ENCODE measurements at regions not wholly inside any gene's neighbourhood (a gene's known extent, or its start where the extent isn't known, plus 50 kb on each side); places are given as distances from the start of the nearest gene placed in this dataset.

DNA sequence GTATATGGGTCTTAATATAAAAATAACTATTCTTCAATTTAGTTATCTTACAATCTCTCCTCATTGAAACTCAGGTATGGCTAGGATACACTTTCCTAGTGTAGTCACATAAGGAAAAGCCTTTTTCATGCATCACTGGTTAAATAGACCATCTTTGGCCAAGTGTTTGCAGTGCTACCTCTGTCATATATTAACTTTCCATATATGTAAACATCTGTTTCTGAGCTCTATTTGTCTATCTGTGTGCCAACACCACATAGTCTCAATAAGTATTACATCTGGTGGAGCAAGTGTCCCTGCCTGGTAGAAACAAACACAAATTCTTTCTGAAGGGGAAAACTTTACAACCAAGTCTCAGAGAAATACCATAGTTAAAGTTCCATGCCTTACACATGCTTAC is 134.6 kb downstream of the TSEN15 start:
- no peak for ATAC-seq
- TF ChIP-seq ZFP3 (CRISPR knock-in tag; IDR thresholded peaks at IDR 0.05) (no peak), RARB (CRISPR knock-in tag; IDR thresholded peaks at IDR 0.05) (no peak), ISL1 (CRISPR knock-in tag; IDR thresholded peaks at IDR 0.05) (no peak), ZNF565 (CRISPR knock-in tag; conservative IDR thresholded peaks at IDR 0.05; ENCODE audit: low read depth) (no peak), ARNTL (CRISPR knock-in tag; IDR thresholded peaks at IDR 0.05; ENCODE audit: borderline replicate concordance, low read depth) (no peak), TCF4 (CRISPR knock-in tag; IDR thresholded peaks at IDR 0.05; ENCODE audit: borderline replicate concordance) (no peak), SNAI2 (CRISPR knock-in tag; IDR thresholded peaks at IDR 0.05) (no peak), ZC3H10 (CRISPR knock-in tag; IDR thresholded peaks at IDR 0.05) (no peak), ZNF70 (CRISPR knock-in tag; IDR thresholded peaks at IDR 0.05) (no peak), ESRRG (CRISPR knock-in tag; IDR thresholded peaks at IDR 0.05) (no peak)
- TF ChIP-seq, protein P1, sequence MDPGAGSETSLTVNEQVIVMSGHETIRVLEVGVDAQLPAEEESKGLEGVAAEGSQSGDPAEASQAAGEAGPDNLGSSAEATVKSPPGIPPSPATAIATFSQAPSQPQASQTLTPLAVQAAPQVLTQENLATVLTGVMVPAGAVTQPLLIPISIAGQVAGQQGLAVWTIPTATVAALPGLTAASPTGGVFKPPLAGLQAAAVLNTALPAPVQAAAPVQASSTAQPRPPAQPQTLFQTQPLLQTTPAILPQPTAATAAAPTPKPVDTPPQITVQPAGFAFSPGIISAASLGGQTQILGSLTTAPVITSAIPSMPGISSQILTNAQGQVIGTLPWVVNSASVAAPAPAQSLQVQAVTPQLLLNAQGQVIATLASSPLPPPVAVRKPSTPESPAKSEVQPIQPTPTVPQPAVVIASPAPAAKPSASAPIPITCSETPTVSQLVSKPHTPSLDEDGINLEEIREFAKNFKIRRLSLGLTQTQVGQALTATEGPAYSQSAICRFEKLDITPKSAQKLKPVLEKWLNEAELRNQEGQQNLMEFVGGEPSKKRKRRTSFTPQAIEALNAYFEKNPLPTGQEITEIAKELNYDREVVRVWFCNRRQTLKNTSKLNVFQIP (CRISPR knock-in tag; IDR thresholded peaks at IDR 0.05; ENCODE audit: borderline replicate concordance, low read depth): no peak
- TF ChIP-seq, protein P2, sequence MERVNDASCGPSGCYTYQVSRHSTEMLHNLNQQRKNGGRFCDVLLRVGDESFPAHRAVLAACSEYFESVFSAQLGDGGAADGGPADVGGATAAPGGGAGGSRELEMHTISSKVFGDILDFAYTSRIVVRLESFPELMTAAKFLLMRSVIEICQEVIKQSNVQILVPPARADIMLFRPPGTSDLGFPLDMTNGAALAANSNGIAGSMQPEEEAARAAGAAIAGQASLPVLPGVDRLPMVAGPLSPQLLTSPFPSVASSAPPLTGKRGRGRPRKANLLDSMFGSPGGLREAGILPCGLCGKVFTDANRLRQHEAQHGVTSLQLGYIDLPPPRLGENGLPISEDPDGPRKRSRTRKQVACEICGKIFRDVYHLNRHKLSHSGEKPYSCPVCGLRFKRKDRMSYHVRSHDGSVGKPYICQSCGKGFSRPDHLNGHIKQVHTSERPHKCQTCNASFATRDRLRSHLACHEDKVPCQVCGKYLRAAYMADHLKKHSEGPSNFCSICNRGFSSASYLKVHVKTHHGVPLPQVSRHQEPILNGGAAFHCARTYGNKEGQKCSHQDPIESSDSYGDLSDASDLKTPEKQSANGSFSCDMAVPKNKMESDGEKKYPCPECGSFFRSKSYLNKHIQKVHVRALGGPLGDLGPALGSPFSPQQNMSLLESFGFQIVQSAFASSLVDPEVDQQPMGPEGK (CRISPR knock-in tag; IDR thresholded peaks at IDR 0.05; ENCODE audit: borderline replicate concordance): no peak
- TF ChIP-seq, protein P3, sequence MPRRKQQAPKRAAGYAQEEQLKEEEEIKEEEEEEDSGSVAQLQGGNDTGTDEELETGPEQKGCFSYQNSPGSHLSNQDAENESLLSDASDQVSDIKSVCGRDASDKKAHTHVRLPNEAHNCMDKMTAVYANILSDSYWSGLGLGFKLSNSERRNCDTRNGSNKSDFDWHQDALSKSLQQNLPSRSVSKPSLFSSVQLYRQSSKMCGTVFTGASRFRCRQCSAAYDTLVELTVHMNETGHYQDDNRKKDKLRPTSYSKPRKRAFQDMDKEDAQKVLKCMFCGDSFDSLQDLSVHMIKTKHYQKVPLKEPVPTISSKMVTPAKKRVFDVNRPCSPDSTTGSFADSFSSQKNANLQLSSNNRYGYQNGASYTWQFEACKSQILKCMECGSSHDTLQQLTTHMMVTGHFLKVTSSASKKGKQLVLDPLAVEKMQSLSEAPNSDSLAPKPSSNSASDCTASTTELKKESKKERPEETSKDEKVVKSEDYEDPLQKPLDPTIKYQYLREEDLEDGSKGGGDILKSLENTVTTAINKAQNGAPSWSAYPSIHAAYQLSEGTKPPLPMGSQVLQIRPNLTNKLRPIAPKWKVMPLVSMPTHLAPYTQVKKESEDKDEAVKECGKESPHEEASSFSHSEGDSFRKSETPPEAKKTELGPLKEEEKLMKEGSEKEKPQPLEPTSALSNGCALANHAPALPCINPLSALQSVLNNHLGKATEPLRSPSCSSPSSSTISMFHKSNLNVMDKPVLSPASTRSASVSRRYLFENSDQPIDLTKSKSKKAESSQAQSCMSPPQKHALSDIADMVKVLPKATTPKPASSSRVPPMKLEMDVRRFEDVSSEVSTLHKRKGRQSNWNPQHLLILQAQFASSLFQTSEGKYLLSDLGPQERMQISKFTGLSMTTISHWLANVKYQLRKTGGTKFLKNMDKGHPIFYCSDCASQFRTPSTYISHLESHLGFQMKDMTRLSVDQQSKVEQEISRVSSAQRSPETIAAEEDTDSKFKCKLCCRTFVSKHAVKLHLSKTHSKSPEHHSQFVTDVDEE (CRISPR knock-in tag; IDR thresholded peaks at IDR 0.05): no peak
- TF ChIP-seq, protein P4, sequence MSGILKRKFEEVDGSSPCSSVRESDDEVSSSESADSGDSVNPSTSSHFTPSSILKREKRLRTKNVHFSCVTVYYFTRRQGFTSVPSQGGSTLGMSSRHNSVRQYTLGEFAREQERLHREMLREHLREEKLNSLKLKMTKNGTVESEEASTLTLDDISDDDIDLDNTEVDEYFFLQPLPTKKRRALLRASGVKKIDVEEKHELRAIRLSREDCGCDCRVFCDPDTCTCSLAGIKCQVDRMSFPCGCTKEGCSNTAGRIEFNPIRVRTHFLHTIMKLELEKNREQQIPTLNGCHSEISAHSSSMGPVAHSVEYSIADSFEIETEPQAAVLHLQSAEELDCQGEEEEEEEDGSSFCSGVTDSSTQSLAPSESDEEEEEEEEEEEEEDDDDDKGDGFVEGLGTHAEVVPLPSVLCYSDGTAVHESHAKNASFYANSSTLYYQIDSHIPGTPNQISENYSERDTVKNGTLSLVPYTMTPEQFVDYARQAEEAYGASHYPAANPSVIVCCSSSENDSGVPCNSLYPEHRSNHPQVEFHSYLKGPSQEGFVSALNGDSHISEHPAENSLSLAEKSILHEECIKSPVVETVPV (CRISPR knock-in tag; IDR thresholded peaks at IDR 0.05): no peak

DNA sequence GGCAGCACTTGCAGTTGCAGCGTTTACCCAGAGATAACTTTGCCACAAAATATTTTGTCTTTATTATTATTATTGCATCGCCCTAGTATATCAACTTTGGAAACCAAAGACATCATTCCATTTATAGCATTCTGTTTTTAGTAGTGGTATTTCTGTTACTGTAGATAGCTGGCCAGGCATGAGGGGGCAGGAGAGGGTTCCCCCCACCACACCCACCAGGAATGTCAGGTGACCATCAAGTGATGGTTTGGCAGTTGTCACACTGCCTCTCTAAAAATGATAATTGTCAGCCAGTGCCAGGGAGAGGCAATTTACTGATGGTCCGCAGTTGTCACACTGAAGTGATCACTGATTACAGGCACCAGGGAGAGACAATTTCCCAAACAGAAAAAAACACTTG is 135.6 kb downstream of the TSEN15 start:
- no peak for ATAC-seq
- TF ChIP-seq PPARA (CRISPR knock-in tag; IDR thresholded peaks at IDR 0.05; ENCODE audit: borderline replicate concordance): no peak
- TF ChIP-seq ZNF70 (CRISPR knock-in tag; IDR thresholded peaks at IDR 0.05): no peak
- no peak for TF ChIP-seq OSR1 (CRISPR knock-in tag; IDR thresholded peaks at IDR 0.05)
- TF ChIP-seq, protein P3 (CRISPR knock-in tag; IDR thresholded peaks at IDR 0.05): no peak
- no peak for TF ChIP-seq SNAI2 (CRISPR knock-in tag; IDR thresholded peaks at IDR 0.05)
- TF ChIP-seq, protein P5, sequence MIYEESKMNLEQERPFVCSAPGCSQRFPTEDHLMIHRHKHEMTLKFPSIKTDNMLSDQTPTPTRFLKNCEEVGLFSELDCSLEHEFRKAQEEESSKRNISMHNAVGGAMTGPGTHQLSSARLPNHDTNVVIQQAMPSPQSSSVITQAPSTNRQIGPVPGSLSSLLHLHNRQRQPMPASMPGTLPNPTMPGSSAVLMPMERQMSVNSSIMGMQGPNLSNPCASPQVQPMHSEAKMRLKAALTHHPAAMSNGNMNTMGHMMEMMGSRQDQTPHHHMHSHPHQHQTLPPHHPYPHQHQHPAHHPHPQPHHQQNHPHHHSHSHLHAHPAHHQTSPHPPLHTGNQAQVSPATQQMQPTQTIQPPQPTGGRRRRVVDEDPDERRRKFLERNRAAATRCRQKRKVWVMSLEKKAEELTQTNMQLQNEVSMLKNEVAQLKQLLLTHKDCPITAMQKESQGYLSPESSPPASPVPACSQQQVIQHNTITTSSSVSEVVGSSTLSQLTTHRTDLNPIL (CRISPR knock-in tag; IDR thresholded peaks at IDR 0.05; ENCODE audit: low read depth): no peak
- TF ChIP-seq, protein P4 (CRISPR knock-in tag; IDR thresholded peaks at IDR 0.05): no peak
- no peak for TF ChIP-seq ARNTL (CRISPR knock-in tag; IDR thresholded peaks at IDR 0.05; ENCODE audit: borderline replicate concordance, low read depth)
- no peak for TF ChIP-seq TCF4 (CRISPR knock-in tag; IDR thresholded peaks at IDR 0.05; ENCODE audit: borderline replicate concordance)
- TF ChIP-seq ISL1 (CRISPR knock-in tag; IDR thresholded peaks at IDR 0.05): no peak
- TF ChIP-seq ZC3H10 (CRISPR knock-in tag; IDR thresholded peaks at IDR 0.05): no peak
- TF ChIP-seq RARB (CRISPR knock-in tag; IDR thresholded peaks at IDR 0.05): no peak
- no peak for TF ChIP-seq ZNF565 (CRISPR knock-in tag; conservative IDR thresholded peaks at IDR 0.05; ENCODE audit: low read depth)
- no peak for TF ChIP-seq ZFP3 (CRISPR knock-in tag; IDR thresholded peaks at IDR 0.05)
- no peak for TF ChIP-seq CSDC2 (CRISPR knock-in tag; IDR thresholded peaks at IDR 0.05)
- TF ChIP-seq, protein P2 (CRISPR knock-in tag; IDR thresholded peaks at IDR 0.05; ENCODE audit: borderline replicate concordance): no peak
- TF ChIP-seq, protein P1 (CRISPR knock-in tag; IDR thresholded peaks at IDR 0.05; ENCODE audit: borderline replicate concordance, low read depth): no peak
- no peak for TF ChIP-seq TOX (CRISPR knock-in tag; IDR thresholded peaks at IDR 0.05; ENCODE audit: borderline replicate concordance)

All from SK-N-SH treated with all-trans-retinoic acid at 6 μM for 48 hours (cell line).